HG03439 (cell line): ENCODE measurements at regions not wholly inside any gene's neighbourhood (a gene's known extent, or its start where the extent isn't known, plus 50 kb on each side); places are given as distances from the start of the nearest gene placed in this dataset.

ENCODE experiments used
- ATAC-seq: cut with Tn5 transposase; IDR thresholded peaks from one replicate; pipeline ENCODE4 v1.9.1; 2021; ENCODE audit warnings: mild to moderate bottlenecking, moderate library complexity; ENCODE audit not compliant: unreplicated experiment

DNA sequence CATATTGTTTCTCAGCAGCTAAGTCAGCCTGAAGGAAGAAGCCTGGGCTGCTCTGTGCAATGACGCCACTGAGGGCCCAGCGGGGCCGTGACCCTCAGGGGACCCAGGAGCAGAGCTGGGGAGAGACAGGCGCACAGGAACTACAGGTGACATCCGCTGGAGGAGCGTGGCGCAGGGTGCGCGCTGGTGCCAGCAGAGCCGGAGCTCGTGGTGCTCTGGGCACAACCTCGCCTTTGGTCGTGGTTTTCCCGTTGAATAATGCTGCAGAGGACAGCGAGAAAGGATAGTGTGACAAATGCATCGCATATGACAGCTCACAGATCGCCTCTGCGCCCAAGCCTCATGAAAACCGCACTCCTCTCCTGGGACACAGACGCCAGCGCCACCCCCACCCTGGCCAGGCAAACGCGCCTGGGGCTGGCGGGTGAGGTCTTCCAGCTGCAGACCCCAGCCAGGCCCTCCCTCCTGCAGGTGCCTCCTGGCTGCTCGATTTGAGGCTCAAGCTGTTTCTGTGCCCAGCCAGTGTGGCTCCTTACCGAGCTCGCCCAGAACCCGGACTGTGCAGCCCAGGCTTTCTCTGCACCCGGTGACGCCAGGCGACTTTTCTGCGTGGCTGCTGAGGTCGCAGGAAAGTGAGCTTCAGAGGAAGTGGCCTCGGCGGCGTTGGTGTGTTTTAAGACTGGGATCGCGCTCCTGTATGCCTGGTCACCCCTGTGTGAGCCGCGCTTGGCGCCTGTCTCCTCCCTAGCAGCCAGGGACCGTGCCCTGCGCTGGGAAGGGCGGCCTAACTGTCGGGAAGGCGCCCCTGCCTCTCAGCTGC, 583.1 kb upstream of the HS6ST1 start:
- no peak for ATAC-seq

DNA sequence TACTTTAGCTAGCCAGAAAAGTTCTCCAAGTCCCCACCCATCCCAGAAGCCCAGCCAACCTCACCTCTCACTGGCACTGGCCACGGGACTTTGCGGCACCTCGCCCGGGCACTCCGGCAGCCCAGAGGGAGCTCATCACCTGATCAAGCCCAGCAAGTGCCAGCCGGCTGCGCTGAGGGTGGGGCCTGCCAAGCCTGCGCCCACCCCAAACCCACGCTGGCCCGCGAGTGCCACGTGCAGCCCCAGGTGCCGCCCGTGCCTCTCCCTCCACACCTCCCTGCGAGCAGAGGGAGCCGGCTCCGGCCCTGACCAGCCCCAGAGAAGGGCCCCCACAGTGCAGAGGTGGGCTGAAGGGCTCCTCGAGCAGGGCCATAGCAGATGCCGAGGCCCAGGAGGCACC, 585.0 kb upstream of the HS6ST1 start:
- no peak for ATAC-seq

DNA sequence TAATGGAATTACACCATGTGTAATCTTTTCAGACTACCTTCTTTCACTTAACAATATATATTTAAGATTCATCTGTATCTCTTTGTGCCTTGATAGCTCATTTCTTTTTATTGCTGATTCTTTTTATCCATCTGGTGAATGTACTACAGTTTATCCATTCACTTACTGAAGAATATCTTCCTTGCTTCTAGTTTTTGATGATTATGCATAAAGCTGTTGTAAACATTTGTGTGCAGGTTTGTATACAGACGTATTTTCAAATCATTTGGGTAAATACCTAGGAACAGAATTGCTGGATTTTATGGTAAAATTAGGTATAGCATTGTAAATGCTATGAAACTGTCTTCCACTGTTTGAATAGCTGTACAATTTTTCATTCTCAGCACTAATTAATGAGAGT, 592.6 kb upstream of the HS6ST1 start:
- no peak for ATAC-seq

DNA sequence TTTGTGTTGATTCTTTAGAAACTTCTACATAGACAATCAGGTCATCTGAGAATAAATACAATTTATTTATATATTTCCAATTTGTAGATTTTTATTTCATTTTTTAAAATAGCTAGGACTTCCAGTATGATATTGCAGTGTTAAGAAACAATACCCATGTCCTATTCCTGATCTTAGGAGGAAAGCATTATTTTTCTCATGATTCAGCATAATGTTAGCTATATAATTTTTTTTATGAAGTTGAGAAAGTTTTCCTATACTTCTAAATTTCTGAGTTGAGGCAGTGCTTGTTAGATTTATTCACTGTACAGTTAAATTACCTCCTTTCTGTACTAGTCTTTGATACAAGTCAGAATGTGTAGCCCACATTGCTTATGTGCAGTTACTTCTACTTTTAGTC, 595.7 kb upstream of the HS6ST1 start:
- no peak for ATAC-seq

DNA sequence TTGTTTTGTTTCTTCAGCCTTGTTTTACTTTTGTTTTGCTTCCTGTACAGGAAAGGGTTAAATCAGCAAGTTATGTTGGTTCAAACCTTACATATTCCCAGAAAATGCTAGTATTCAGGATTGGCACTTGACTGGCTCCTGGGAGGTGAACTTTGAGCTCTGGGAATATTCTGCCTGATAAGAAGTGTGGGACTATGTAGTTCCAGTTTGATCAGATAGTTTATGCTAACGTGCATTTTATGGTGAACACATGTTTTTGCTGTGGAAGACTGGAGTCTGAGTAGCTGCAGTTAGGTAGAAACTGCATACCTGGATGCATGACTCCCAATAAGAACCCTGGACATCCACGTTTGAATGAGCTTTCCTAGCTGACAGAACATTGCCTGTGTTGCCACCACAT, 603.1 kb upstream of the HS6ST1 start:
- no peak for ATAC-seq

DNA sequence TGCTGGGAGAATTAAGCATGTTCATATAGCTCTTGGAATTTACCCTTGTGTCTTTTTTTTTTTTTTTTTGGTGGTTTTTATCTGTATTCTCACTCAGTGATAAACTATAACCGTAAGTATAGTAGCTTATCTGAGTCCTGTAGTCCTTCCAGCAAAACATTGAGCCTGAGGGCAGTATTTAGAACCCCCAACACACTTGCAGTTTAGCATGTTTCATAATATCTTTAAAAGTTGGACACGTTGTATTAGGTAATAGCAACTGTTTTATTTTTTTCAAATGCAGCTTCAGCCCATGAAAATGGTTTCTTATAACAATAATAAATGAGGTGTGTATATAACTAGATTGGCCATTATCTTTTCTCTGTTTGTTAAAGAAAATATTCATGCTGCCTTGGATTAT, 603.5 kb upstream of the HS6ST1 start:
- ATAC-seq, result no peak

DNA sequence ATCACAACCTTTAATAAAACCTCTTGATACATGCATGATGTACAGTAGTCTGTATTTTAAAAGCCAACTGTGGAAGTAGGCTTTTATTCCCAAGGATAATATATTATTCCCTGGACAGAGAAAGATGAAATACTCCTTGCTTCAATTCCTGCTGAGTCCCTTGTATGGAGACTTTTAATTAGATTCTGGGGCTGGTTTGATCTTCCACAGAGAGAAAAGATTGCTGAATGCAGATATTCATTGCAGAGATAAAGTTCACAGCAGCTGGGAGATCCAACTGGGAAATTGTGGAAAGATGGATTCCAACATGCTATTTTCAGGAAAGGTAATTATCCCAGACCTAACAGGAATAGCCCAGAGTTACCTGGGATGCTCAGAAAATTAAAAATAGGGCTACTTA, 607.0 kb upstream of the HS6ST1 start:
- ATAC-seq, result no peak

DNA sequence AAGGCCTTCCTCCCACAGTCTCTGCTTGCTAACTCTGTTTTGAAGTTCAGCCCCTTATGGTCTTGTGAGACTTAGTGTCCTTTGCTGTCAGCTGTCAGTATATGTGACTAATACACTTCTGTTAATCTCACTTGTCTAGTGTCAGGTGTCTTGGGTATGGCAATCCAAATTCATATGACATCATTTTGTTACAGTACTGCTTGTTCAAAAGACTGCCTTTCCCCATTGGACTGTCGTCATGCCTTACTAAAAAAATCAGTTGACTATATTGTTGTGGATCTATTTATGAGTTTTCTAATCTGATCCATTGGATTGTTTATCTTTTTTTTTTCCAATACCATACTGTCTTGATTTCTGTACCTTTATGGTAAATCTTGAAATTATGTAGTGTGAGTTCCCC, 611.4 kb upstream of the HS6ST1 start:
- no peak for ATAC-seq

DNA sequence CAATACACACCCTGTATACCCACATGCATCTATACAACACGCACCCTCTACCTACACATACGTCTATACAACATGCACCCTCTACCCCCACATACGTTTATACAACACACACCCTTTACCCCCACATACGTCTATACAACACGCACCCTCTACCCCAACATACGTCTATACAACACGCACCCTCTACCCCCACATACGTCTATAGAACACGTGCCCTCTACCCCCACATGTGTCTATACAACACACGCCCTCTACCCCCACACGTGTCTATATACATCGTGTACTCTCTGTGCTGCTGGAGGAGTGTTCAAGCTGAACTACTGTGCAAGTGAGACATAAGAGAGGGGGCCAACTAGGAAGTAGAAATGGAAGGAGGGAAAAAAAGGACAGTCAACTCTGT, 621.7 kb upstream of the HS6ST1 start:
- ATAC-seq, result no peak

DNA sequence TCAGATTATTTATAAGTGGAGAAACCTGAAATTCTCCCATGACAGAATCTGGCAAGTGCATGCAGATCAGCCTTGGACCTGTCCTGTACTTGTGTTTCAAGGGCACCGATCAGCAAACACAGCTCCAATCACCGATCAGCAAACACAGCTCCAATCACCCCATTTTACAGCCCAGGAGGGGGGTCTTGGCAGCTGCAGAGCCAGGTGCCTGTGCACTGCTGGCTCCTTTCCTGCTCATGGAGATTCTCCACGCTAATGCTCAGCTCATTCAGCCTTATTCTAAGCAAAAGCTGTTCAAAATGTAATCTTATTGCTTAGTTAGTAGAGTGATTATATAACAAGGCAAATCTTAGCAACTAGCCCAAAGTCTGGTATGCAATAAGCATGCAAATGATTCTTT, 623.1 kb upstream of the HS6ST1 start:
- ATAC-seq, result no peak

DNA sequence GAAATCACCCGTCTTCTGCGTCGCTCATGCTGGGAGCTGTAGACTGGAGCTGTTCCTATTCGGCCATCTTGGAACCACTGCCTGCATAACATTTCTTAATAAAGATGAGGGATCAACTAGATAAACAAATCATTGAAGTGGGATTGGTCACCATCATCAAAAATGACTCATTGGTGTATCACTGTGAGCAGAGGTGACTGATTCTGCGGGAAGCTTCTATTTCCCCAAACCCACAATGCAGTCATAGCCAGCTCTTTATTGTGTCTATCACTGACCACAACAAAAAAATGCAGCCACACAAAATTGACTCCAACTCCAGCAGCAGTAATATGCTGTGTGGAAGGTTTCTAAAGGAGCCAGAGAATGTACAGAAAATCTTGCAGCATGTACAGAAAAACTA, 630.7 kb upstream of the HS6ST1 start:
- no peak for ATAC-seq

DNA sequence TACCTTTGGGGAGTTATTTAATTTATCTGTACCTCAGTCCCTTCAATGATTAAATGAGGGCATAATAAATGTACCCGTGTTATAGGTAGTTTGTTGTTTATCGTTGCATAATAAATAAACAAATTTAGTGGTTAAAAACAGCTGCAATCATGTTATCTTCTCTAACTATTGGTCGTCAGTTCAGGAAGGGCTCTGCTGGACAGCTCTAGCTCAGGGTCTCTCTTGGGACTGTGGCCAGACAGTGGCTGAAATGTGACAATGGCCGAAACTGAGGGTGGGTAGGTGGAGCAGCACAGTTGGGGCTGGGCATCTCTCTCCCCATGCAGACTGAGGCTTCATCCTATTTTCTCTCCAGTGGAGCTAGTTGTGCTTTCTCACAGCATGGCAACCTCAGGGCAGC, 632.1 kb upstream of the HS6ST1 start:
- no peak for ATAC-seq

DNA sequence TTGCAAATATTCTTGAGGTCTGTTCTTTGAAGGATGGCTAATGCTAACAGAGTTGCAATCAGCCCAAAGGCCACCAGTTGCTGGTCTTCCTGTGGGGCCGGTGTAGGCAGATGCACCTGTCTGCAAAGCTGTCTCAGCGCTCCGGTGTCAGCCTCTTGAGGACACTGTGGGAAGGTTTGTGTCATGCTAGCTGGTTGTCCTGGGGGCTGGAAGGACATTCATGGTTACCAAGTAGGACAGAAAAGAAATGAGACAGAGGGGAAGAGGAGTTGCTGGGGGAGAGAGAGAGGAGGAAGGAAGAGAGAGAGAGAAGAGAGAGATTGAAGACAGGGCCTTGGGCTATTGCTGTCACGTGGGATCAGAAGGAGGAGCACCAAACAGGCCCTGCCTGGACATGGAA, 639.6 kb upstream of the HS6ST1 start:
- no peak for ATAC-seq

DNA sequence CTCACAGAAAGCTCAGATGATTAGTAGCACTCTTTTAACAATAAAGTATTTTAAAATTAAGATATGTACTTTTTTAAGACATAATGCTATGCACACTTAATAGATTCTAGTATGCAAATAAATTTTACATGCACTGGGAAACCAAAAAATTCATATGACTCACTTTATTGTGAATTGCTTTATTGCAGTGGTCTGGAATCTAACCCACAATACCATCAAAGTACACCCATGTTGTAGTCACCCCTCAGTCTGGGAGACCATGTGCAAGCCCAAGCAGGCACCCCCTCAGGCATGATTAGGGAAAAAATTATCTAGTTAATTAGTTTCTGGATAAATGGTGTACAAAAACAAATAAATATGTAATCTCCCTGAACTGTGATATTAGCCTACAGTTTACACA, 649.0 kb upstream of the HS6ST1 start:
- no peak for ATAC-seq

DNA sequence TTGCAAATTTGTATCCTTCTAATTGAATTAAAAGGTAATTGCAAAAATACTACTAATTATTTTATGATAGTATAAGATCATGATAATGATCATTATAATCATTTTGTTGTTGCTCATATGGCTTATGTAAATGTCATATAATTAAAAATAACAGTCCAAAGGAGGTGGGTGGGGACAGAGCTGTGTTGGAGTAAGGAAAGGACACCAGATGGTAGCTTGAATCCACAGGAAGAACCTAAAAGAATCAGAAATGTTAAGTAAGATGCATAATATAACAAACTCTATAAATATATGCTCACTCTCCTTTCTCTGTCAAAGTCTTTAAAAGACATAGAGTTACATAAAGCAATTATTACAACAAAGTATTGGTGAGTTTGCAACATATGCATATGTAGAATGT, 650.7 kb upstream of the HS6ST1 start:
- ATAC-seq, result no peak

DNA sequence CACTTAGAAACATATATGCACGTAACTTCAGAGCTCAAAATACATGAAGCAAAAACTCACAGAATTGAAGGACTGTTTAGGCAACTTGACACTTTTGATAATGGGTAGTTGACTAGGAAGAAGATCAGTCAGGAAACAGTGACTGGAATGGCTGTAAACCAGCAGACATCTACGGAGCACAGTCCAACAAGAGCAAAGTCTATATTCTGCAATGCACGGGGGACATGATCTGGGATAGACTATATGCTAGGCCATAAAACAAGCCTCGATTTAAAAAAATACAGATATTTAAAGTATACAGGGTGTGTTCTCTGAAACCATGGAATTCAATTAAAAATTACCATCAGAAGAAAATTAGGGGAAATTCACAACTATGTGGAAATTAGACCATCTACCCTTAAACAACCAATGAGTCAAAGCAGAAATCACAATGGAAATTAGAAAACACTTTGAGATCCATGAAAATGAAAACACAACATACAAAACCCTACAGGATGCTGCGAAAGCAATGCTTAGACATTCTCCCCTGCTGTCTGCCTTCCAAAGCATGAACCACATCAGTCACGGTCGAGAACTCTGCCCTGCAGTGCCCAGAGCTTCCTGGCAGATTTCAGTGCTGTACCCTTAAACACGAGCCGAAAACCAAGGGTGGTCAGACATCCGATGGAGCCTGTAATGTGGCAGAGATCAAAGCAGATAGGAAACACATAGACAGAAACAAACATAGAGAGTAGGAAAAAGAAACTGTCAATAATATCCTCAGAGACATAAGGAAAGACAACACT, 651.9 kb upstream of the HS6ST1 start:
- no peak for ATAC-seq

DNA sequence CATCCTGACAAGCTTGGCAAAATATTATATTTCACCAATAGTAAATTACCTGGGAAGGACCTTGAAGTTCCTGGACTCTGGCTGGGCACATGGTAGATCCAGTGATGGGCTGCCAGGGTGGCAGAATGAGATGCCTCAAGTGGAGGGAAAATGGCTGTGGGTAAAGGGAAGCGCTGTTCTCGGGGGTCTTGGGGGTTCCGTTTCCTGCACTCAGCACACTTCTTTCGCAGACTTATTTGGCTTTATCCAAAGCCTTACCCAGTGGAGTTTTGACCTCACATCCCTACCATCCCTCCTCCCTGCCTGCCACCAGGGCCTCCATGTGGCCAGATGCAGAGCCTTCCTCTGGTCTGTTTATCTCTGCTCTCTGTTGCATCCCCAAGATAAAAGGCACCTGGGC, 654.9 kb upstream of the HS6ST1 start:
- ATAC-seq, result no peak

DNA sequence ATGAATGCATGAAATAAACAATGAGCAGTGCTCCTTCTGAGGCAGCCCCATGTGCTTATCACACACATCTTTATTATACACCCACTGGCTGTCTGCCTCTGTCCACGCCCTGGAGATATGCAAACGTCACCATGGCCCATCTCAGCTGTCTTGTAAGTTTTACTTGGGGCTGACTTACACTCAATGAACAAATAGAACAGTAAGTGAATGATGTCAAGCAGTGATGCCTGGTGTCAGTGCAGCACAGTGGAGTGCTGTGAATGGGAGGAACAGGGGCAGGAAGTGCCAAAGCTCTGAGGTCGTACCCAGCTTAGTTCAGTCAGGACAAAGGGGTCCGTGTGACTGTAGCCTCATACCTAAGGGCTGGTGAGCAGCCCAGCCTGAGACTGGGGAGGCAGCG, 659.5 kb upstream of the HS6ST1 start:
- no peak for ATAC-seq

DNA sequence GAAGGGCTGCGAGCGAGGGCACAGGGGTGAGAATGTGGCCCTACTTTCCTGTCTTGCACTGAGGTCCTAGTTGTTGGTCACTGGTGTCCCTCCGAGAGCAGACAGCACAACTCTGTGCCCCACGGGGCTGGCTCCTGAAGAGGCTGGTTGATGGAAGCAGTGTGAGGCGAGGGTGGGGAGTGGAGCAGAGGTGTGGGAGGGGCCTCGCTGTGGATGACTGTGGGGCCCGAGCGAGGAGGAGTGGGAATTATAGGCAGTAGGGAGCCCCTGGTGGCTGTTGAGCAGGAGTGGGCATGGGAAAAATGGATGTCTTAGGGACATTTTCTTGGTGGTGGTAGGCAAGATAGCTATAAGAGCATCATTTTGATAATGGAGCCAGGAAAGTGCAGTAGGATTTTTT, 660.5 kb upstream of the HS6ST1 start:
- no peak for ATAC-seq

DNA sequence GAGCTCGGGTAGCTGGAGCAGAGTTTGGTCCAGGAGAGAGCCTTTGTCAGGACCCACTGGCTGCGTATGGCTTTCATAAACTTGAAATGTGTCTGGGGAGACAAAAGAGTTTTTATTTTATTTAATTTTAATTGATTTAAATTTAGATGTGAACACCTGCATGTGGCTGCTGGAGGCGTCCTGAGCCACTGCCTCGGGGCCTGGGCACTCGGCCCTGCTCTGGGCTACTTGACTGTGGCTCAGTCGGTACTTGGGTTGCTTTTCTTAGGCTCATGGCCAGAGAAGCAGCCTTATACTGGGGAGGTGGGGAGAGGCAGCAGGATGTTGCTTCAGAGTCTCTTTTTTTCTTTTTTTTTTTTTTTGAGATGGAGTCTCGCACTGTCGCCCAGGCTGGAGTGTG, 661.8 kb upstream of the HS6ST1 start:
- no peak for ATAC-seq

DNA sequence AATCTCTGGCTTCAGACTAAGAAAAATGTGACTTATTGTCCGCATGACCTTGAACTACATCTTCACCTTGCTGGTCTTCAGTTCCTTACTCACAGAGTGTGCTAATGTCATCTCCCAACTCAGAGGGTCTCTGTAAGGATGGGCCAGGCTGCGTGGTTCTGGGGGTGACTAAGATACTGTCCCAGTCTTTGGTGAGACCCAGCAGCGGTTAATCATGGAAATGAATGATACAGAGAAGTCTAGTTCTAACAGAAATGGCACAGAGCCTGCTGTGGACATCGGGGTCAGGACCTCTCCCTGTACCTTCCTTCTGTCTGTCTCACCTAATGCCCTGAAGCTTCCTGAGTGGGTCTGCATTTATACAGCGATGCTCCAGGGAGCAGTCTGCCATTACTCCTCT, 662.7 kb upstream of the HS6ST1 start:
- no peak for ATAC-seq

DNA sequence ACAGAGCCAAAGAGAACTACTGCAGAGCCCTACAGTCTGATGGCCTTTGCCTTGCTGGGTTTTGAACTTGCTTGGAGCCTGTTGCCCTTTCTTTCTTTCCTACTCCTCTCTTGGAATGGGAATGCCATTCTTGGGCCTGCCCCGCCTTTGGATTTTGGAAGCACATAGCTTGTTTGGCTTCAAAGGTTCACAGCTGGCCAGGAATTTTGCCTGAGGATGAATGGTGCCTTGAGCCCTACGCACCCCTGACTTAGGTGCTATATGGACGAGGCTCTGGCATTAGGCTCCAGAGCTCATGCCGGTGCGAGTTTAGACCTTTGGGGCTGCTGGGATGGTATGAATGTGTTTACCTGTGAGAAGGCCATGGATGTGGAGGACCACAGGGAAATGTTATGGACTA, 663.3 kb upstream of the HS6ST1 start:
- no peak for ATAC-seq

DNA sequence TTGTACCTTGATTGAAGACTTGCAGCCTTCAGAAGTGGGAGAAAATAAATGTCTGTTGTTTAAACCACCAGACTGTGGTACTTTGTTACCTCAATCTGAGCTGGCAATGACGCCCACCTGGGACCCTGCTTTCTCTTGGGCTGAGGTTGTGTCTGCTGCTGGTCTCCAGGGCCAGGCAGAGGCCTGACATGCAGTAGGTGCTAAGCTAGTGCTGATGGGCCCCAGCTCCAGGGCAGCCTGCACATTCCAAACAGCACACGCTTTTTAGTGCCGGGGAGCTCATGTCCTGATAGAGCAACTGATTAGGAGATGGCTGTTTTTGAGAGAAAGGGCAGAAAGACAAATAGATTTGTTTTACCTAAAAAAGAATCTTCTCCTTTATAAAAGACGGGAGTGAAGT, 664.0 kb upstream of the HS6ST1 start:
- no peak for ATAC-seq
